22Rv1 (cell line): ENCODE measurements at regions not wholly inside any gene's neighbourhood (a gene's known extent, or its start where the extent isn't known, plus 50 kb on each side); places are given as distances from the start of the nearest gene placed in this dataset.

Experiments
- ZFX ChIP-seq: fragments of 450-650 bp; IDR thresholded peaks from 2 replicates; pipeline ENCODE4 v1.6.1; 2017; ENCODE audit warnings: antibody characterized with exemption, borderline replicate concordance
- TF ChIP-seq, protein P1 (sequence below): fragments of 450-650 bp; IDR thresholded peaks from 2 replicates; pipeline ENCODE4 v1.5.1; 2017; ENCODE audit warnings: mild to moderate bottlenecking

DNA sequence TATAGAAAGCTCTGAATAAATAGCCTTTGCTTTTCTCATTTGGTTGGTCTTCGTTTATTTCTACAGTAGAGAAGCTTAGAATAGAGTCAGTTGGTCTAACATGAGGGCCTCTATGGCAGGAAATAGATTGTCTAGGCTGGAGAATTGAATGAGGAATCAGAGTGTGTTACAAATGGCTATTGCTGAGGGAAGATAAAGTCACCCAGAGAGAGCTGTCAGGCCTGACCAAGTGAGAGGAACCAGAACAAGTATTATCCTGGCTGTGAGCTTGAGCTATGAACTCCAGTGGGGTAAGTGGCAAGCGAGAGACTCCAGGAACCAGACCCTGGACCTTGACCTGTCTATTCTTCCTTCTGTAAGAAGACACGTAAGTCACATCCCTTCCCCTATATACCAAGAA is 353.1 kb downstream of the CD83 start:
- TF ChIP-seq, protein P1, sequence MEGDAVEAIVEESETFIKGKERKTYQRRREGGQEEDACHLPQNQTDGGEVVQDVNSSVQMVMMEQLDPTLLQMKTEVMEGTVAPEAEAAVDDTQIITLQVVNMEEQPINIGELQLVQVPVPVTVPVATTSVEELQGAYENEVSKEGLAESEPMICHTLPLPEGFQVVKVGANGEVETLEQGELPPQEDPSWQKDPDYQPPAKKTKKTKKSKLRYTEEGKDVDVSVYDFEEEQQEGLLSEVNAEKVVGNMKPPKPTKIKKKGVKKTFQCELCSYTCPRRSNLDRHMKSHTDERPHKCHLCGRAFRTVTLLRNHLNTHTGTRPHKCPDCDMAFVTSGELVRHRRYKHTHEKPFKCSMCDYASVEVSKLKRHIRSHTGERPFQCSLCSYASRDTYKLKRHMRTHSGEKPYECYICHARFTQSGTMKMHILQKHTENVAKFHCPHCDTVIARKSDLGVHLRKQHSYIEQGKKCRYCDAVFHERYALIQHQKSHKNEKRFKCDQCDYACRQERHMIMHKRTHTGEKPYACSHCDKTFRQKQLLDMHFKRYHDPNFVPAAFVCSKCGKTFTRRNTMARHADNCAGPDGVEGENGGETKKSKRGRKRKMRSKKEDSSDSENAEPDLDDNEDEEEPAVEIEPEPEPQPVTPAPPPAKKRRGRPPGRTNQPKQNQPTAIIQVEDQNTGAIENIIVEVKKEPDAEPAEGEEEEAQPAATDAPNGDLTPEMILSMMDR: no peak
- TF ChIP-seq ZFX: no peak
